ENCODE measurements at regions not wholly inside any gene's neighbourhood (a gene's known extent, or its start where the extent isn't known, plus 50 kb on each side); places are given as distances from the start of the nearest gene placed in this dataset.

- H3K27me3 ChIP-seq (ENCODE audit: insufficient read depth, low read length) = no peaks in the 10 kb centered on the region
- H3K9ac ChIP-seq (ENCODE audit: low read length) = no peak overlapping the region
- no peaks in the 10 kb centered on the region for H3K9me3 ChIP-seq (ENCODE audit: insufficient read depth, low read depth, low read length)
- no peaks in the 10 kb centered on the region for H3K79me1 ChIP-seq (ENCODE audit: low read length)
- no peaks in the 10 kb centered on the region for H3K79me2 ChIP-seq (ENCODE audit: control insufficient read depth, insufficient read depth, low read length, poor library complexity)
- no peak overlapping the region for H2AFZ ChIP-seq (ENCODE audit: insufficient read depth, low read length, poor library complexity)
- H2AK5ac ChIP-seq (ENCODE audit: low read length) = no peak overlapping the region
- H3K4me1 ChIP-seq (ENCODE audit: control insufficient read depth in 1 of 2, insufficient read depth in 2 of 2, low read length in 2 of 2) = no peaks in the 10 kb centered on the region
- H4K12ac ChIP-seq (ENCODE audit: low read depth, low read length) = no peak overlapping the region
- H3K27ac ChIP-seq (ENCODE audit: low read depth, low read length) = no peak overlapping the region
- H3K4me3 ChIP-seq (ENCODE audit: low read depth, low read length) = no peak overlapping the region
- H2BK12ac ChIP-seq (ENCODE audit: low read length) = no peak overlapping the region
- H3K36me3 ChIP-seq (ENCODE audit: control insufficient read depth in 1 of 2, insufficient read depth in 2 of 2, low read length in 2 of 2) = no peaks in the 10 kb centered on the region
- no peak overlapping the region for H3K4me2 ChIP-seq (ENCODE audit: low read length)
- no peak overlapping the region for H3K4ac ChIP-seq (ENCODE audit: low read depth, low read length)
- H3K14ac ChIP-seq (ENCODE audit: low read length) = no peak overlapping the region
- no peak overlapping the region for H2BK5ac ChIP-seq (ENCODE audit: low read depth, low read length, poor library complexity)
- peak; percentile 1 to 10 for DNase-seq
- no peak overlapping the region for H2BK120ac ChIP-seq (ENCODE audit: insufficient read depth, low read length, poor library complexity)
- H4K91ac ChIP-seq (ENCODE audit: low read depth, low read length) = no peak overlapping the region
- no peak overlapping the region for H3K18ac ChIP-seq (ENCODE audit: low read length)
- no peak overlapping the region for H4K8ac ChIP-seq (ENCODE audit: low read depth, low read length)
- no peak overlapping the region for H3K23ac ChIP-seq (ENCODE audit: low read length)
These were observed 153.6 kb downstream of the RCN1 start for GRCh38 chr11:32244453-32244852.

GRCh38 chr11:32253706-32254105, 162.8 kb downstream of the RCN1 start:
- no CpG with 5 or more reads among the region's 3 CpGs for WGBS (ENCODE audit: extremely low coverage, insufficient coverage, insufficient read length)
- H3K23ac ChIP-seq (ENCODE audit: low read length) = no peak overlapping the region

GRCh38 chr11:32255841-32256240, 165.0 kb downstream of the RCN1 start:
- Histone ChIP-seq H3K36me3 (ENCODE audit: control insufficient read depth in 1 of 2, insufficient read depth in 2 of 2, low read length in 2 of 2) (no peaks in the 10 kb centered on the region), H3K79me2 (ENCODE audit: control insufficient read depth, insufficient read depth, low read length, poor library complexity) (no peaks in the 10 kb centered on the region), H3K18ac (ENCODE audit: low read length) (no peak overlapping the region), H2BK5ac (ENCODE audit: low read depth, low read length, poor library complexity) (no peak overlapping the region), H2BK12ac (ENCODE audit: low read length) (no peak overlapping the region), H2BK120ac (ENCODE audit: insufficient read depth, low read length, poor library complexity) (no peak overlapping the region), H3K4me1 (ENCODE audit: control insufficient read depth in 1 of 2, insufficient read depth in 2 of 2, low read length in 2 of 2) (peaks cover 0 to 2% of the 10 kb centered on the region in 2 experiments), H3K79me1 (ENCODE audit: low read length) (peaks cover 2% of the 10 kb centered on the region), H4K12ac (ENCODE audit: low read depth, low read length) (no peak overlapping the region), H4K91ac (ENCODE audit: low read depth, low read length) (no peak overlapping the region), H3K4me3 (ENCODE audit: low read depth, low read length) (no peak overlapping the region), H2AK5ac (ENCODE audit: low read length) (no peak overlapping the region), H2AFZ (ENCODE audit: insufficient read depth, low read length, poor library complexity) (no peak overlapping the region), H4K8ac (ENCODE audit: low read depth, low read length) (no peak overlapping the region), H3K4me2 (ENCODE audit: low read length) (no peak overlapping the region), H3K9me3 (ENCODE audit: insufficient read depth, low read depth, low read length) (no peaks in the 10 kb centered on the region), H3K27ac (ENCODE audit: low read depth, low read length) (no peak overlapping the region), H3K14ac (ENCODE audit: low read length) (no peak overlapping the region), H3K27me3 (ENCODE audit: insufficient read depth, low read length) (no peaks in the 10 kb centered on the region), H3K9ac (ENCODE audit: low read length) (no peak overlapping the region), H3K4ac (ENCODE audit: low read depth, low read length) (no peak overlapping the region), H3K23ac (ENCODE audit: low read length) (no peak overlapping the region)
- no peak for DNase-seq
- no CpG with 5 or more reads among the region's 8 CpGs for WGBS (ENCODE audit: extremely low coverage, insufficient coverage, insufficient read length)

More at GRCh38 chr11:32253706-32254105, 162.8 kb downstream of the RCN1 start:
- no peak overlapping the region for H4K91ac ChIP-seq (ENCODE audit: low read depth, low read length)
- DNase-seq = no peak
- H2BK5ac ChIP-seq (ENCODE audit: low read depth, low read length, poor library complexity) = no peak overlapping the region
- no peak overlapping the region for H3K14ac ChIP-seq (ENCODE audit: low read length)
- no peak overlapping the region for H2AK5ac ChIP-seq (ENCODE audit: low read length)
- no peaks in the 10 kb centered on the region for H3K27me3 ChIP-seq (ENCODE audit: insufficient read depth, low read length)
- no peak overlapping the region for H3K4ac ChIP-seq (ENCODE audit: low read depth, low read length)
- no peaks in the 10 kb centered on the region for H3K79me2 ChIP-seq (ENCODE audit: control insufficient read depth, insufficient read depth, low read length, poor library complexity)
- H3K36me3 ChIP-seq (ENCODE audit: control insufficient read depth in 1 of 2, insufficient read depth in 2 of 2, low read length in 2 of 2) = no peaks in the 10 kb centered on the region
- peaks cover 0 to 2% of the 10 kb centered on the region in 2 experiments for H3K4me1 ChIP-seq (ENCODE audit: control insufficient read depth in 1 of 2, insufficient read depth in 2 of 2, low read length in 2 of 2)
- H2BK120ac ChIP-seq (ENCODE audit: insufficient read depth, low read length, poor library complexity) = no peak overlapping the region
- no peak overlapping the region for H3K4me3 ChIP-seq (ENCODE audit: low read depth, low read length)
- H3K18ac ChIP-seq (ENCODE audit: low read length) = no peak overlapping the region
- H3K27ac ChIP-seq (ENCODE audit: low read depth, low read length) = no peak overlapping the region
- H4K8ac ChIP-seq (ENCODE audit: low read depth, low read length) = no peak overlapping the region
- H3K4me2 ChIP-seq (ENCODE audit: low read length) = no peak overlapping the region
- H2AFZ ChIP-seq (ENCODE audit: insufficient read depth, low read length, poor library complexity) = no peak overlapping the region
- H4K12ac ChIP-seq (ENCODE audit: low read depth, low read length) = no peak overlapping the region
- H2BK12ac ChIP-seq (ENCODE audit: low read length) = no peak overlapping the region
- no peaks in the 10 kb centered on the region for H3K9me3 ChIP-seq (ENCODE audit: insufficient read depth, low read depth, low read length)
- no peaks in the 10 kb centered on the region for H3K79me1 ChIP-seq (ENCODE audit: low read length)
- no peak overlapping the region for H3K9ac ChIP-seq (ENCODE audit: low read length)

GRCh38 chr11:32256466-32256865, 165.6 kb downstream of the RCN1 start:
- no peak overlapping the region for H3K4me3 ChIP-seq (ENCODE audit: low read depth, low read length)
- no peak overlapping the region for H2BK120ac ChIP-seq (ENCODE audit: insufficient read depth, low read length, poor library complexity)
- H3K9ac ChIP-seq (ENCODE audit: low read length) = no peak overlapping the region
- no peak overlapping the region for H4K12ac ChIP-seq (ENCODE audit: low read depth, low read length)
- no peak for DNase-seq
- H3K4me1 ChIP-seq (ENCODE audit: control insufficient read depth in 1 of 2, insufficient read depth in 2 of 2, low read length in 2 of 2) = peaks cover 0 to 2% of the 10 kb centered on the region in 2 experiments
- no peak overlapping the region for H4K8ac ChIP-seq (ENCODE audit: low read depth, low read length)
- no peaks in the 10 kb centered on the region for H3K79me2 ChIP-seq (ENCODE audit: control insufficient read depth, insufficient read depth, low read length, poor library complexity)
- no CpG with 5 or more reads among the region's 4 CpGs for WGBS (ENCODE audit: extremely low coverage, insufficient coverage, insufficient read length)
- no peak overlapping the region for H3K27ac ChIP-seq (ENCODE audit: low read depth, low read length)
- H3K14ac ChIP-seq (ENCODE audit: low read length) = no peak overlapping the region
- no peak overlapping the region for H3K18ac ChIP-seq (ENCODE audit: low read length)
- no peak overlapping the region for H3K4me2 ChIP-seq (ENCODE audit: low read length)
- H3K27me3 ChIP-seq (ENCODE audit: insufficient read depth, low read length) = no peaks in the 10 kb centered on the region
- no peak overlapping the region for H3K23ac ChIP-seq (ENCODE audit: low read length)
- H4K91ac ChIP-seq (ENCODE audit: low read depth, low read length) = no peak overlapping the region
- no peaks in the 10 kb centered on the region for H3K36me3 ChIP-seq (ENCODE audit: control insufficient read depth in 1 of 2, insufficient read depth in 2 of 2, low read length in 2 of 2)
- no peaks in the 10 kb centered on the region for H3K9me3 ChIP-seq (ENCODE audit: insufficient read depth, low read depth, low read length)
- H2AK5ac ChIP-seq (ENCODE audit: low read length) = no peak overlapping the region
- peaks cover 2% of the 10 kb centered on the region for H3K79me1 ChIP-seq (ENCODE audit: low read length)
- H2BK5ac ChIP-seq (ENCODE audit: low read depth, low read length, poor library complexity) = no peak overlapping the region
- H3K4ac ChIP-seq (ENCODE audit: low read depth, low read length) = no peak overlapping the region
- no peak overlapping the region for H2AFZ ChIP-seq (ENCODE audit: insufficient read depth, low read length, poor library complexity)
- H2BK12ac ChIP-seq (ENCODE audit: low read length) = no peak overlapping the region

All from trophoblast cell (in vitro differentiated cells and primary cell).